HL-60 (cell line): ENCODE measurements at regions not wholly inside any gene's neighbourhood (a gene's known extent, or its start where the extent isn't known, plus 50 kb on each side); places are given as distances from the start of the nearest gene placed in this dataset.

Experiments used
- DNase-seq, 2 experiments: peaks; one replicate each; pipeline ENCODE4 v3.0.0-alpha.2; 2010 to 2020; ENCODE audit warnings: low read depth in 1 of 2, low spot score in 1 of 2
- H3K27ac ChIP-seq: fragments of 250-450 bp; sonication (Bioruptor Pico); replicated peaks from 2 replicates; pipeline ENCODE4 v1.5.1; 2020; ENCODE audit warnings: mild to moderate bottlenecking, moderate library complexity
- H3K27me3 ChIP-seq: fragments of 250-450 bp; sonication (Bioruptor Pico); 2 replicates; pipeline ENCODE4 v1.5.1; 2021; ENCODE audit warnings: mild to moderate bottlenecking, moderate library complexity; ENCODE audit not compliant: insufficient read depth, poor library complexity, severe bottlenecking
- H3K4me3 ChIP-seq: replicated peaks from 2 replicates; pipeline ENCODE4 v1.5.1; 2011; ENCODE audit warnings: mild to moderate bottlenecking, control low read depth, low read length; ENCODE audit not compliant: insufficient read depth
- GABPA ChIP-seq: IDR thresholded peaks from 2 replicates; pipeline ENCODE4 v1.6.1; 2012; ENCODE audit warnings: low read depth
- POLR2AphosphoS5 ChIP-seq: IDR thresholded peaks from 2 replicates; pipeline ENCODE4 v1.6.1; 2012; ENCODE audit warnings: low read depth
- SPI1 ChIP-seq: IDR thresholded peaks from 2 replicates; pipeline ENCODE4 v1.6.1; 2012; ENCODE audit warnings: low read depth, mild to moderate bottlenecking, borderline replicate concordance
- TF ChIP-seq, protein P1 (sequence below): IDR thresholded peaks from 2 replicates; pipeline ENCODE4 v1.6.1; 2012; ENCODE audit warnings: low read depth; ENCODE audit not compliant: insufficient replicate concordance
- TF ChIP-seq, protein P2 (sequence below): IDR thresholded peaks from one replicate; pipeline ENCODE4 v1.5.1; 2011; ENCODE audit warnings: low read length, control low read depth, inconsistent platforms; ENCODE audit not compliant: insufficient read depth

DNA sequence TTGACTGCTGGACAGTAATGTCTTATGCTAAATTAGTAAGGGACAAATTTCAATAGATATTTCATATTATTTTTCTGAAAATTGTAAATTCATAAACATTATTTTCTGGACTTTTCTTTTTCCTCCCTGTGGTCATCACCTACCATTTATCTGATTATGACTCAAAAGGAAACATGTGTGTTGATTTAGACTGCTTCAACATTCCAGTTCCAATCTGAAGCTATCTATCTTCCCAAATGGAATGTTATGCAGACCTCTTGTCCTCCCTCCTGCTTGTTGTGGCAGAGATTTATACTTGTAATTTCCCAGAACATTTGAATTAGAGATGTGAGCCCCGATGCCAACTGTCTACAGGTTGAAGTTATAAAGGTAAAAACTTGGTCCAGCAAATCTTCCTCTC lies 803.4 kb downstream of the TUSC7 start:
- no peak for DNase-seq
- Histone ChIP-seq H3K27ac (no peak overlapping the region), H3K4me3 (no peak overlapping the region), H3K27me3 (no peaks in the 10 kb centered on the region)
- TF ChIP-seq SPI1 (no peak), GABPA (no peak), POLR2AphosphoS5 (no peak)
- TF ChIP-seq, protein P1, sequence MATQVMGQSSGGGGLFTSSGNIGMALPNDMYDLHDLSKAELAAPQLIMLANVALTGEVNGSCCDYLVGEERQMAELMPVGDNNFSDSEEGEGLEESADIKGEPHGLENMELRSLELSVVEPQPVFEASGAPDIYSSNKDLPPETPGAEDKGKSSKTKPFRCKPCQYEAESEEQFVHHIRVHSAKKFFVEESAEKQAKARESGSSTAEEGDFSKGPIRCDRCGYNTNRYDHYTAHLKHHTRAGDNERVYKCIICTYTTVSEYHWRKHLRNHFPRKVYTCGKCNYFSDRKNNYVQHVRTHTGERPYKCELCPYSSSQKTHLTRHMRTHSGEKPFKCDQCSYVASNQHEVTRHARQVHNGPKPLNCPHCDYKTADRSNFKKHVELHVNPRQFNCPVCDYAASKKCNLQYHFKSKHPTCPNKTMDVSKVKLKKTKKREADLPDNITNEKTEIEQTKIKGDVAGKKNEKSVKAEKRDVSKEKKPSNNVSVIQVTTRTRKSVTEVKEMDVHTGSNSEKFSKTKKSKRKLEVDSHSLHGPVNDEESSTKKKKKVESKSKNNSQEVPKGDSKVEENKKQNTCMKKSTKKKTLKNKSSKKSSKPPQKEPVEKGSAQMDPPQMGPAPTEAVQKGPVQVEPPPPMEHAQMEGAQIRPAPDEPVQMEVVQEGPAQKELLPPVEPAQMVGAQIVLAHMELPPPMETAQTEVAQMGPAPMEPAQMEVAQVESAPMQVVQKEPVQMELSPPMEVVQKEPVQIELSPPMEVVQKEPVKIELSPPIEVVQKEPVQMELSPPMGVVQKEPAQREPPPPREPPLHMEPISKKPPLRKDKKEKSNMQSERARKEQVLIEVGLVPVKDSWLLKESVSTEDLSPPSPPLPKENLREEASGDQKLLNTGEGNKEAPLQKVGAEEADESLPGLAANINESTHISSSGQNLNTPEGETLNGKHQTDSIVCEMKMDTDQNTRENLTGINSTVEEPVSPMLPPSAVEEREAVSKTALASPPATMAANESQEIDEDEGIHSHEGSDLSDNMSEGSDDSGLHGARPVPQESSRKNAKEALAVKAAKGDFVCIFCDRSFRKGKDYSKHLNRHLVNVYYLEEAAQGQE, result no peak
- TF ChIP-seq, protein P2, sequence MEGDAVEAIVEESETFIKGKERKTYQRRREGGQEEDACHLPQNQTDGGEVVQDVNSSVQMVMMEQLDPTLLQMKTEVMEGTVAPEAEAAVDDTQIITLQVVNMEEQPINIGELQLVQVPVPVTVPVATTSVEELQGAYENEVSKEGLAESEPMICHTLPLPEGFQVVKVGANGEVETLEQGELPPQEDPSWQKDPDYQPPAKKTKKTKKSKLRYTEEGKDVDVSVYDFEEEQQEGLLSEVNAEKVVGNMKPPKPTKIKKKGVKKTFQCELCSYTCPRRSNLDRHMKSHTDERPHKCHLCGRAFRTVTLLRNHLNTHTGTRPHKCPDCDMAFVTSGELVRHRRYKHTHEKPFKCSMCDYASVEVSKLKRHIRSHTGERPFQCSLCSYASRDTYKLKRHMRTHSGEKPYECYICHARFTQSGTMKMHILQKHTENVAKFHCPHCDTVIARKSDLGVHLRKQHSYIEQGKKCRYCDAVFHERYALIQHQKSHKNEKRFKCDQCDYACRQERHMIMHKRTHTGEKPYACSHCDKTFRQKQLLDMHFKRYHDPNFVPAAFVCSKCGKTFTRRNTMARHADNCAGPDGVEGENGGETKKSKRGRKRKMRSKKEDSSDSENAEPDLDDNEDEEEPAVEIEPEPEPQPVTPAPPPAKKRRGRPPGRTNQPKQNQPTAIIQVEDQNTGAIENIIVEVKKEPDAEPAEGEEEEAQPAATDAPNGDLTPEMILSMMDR, result no peak

DNA sequence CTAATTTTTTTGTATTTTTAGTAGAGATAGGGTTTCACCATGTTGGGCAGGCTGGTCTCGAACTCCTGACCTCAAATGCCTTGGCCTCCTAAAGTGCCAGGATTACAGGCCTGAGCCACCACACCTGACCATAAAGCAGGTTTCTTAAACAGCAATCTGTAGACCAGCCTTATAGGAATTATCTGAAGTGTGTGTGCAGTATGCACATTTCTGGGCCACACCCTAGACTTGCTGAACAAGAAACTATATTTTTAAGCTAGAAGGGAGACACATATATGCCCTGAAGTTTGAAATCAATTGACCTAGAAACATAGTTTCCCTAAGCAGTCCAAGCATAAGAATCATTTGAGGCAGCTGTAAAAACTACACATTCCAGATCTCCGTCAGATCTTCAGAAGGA lies 805.7 kb downstream of the TUSC7 start:
- no peak for DNase-seq
- no peak overlapping the region for H3K4me3 ChIP-seq
- TF ChIP-seq POLR2AphosphoS5 (no peak), SPI1 (no peak), GABPA (no peak)
- TF ChIP-seq, protein P2, result no peak
- TF ChIP-seq, protein P1, result no peak
- H3K27me3 ChIP-seq, result no peaks in the 10 kb centered on the region
- H3K27ac ChIP-seq, result no peak overlapping the region

DNA sequence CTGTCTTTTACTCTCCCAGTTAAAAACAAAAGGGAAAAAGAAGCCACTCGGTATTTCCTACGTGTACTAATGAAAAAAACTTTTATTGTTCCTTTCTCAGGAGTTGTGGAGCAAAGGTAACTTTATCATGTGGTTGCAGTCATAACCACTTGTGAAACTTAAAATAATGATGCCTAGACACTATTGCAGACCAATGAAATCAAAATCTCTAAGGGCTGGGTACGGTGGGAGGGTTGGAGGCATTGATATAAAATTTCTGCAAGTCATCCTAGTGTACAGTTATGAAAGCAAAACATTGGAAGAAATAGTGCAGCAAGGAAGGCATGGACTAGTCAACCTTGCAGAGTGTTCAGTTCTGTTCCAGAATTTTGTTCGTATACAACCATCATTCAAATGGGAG lies 808.8 kb downstream of the TUSC7 start:
- H3K27ac ChIP-seq, result no peak overlapping the region
- DNase-seq, result no peak
- H3K4me3 ChIP-seq, result no peak overlapping the region
- no peaks in the 10 kb centered on the region for H3K27me3 ChIP-seq
- TF ChIP-seq POLR2AphosphoS5 (no peak), SPI1 (no peak)

DNA sequence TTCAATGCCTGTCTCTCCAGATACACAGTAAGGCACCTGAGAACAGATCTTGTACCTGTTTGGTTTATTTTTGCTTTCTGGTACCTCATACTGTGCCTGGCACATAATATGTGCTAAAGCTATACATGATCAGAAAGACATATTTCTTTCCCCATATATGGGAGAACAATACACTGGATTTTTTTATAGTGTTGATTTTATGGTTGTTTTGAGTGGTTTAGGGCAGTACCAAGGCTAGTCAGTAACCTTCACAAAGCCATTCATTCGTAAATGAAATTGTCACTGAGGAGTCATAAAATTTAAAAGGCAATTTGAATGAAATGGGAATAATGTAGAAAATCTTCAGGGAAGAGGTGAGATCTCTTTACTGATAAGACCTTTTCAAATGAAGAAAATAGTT lies 810.2 kb downstream of the TUSC7 start:
- H3K27ac ChIP-seq, result no peak overlapping the region
- DNase-seq, result no peak
- TF ChIP-seq, protein P2, result no peak
- TF ChIP-seq, protein P1, result no peak
- TF ChIP-seq SPI1 (no peak), POLR2AphosphoS5 (no peak), GABPA (no peak)
- no peak overlapping the region for H3K4me3 ChIP-seq
- H3K27me3 ChIP-seq, result no peaks in the 10 kb centered on the region
